GM18517 (cell line): ENCODE measurements at regions not wholly inside any gene's neighbourhood (a gene's known extent, or its start where the extent isn't known, plus 50 kb on each side); places are given as distances from the start of the nearest gene placed in this dataset.

Experiments
- ATAC-seq: cut with Tn5 transposase; IDR thresholded peaks from one replicate; pipeline ENCODE4 v1.9.1; 2021; ENCODE audit warnings: mild to moderate bottlenecking, moderate library complexity; ENCODE audit not compliant: unreplicated experiment

DNA sequence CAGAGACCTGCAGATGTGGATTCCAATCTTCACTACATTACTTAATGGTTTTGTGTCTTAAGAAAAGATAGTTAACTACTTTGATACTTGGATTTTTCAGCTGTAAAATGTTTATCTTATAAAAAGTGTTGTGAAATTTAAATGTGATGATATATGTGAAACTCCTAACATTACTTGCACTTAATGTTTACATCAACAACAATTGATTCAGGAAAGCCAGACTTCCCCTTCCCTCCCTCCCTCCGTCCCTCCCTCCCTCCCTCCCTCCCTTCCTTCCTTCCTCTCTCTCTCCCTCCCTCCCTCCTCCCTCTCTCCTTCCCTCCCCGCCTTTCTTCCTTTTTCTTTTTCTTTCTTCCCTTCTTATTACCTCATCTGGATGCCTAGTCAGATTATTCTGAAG lies 773.9 kb upstream of the FAM98A start:
- no peak for ATAC-seq

- ATAC-seq: no peak
Observed at GRCh38 chr2:34371711-34372110, 772.6 kb upstream of the FAM98A start.

GRCh38 chr2:34368304-34368703 lies 769.2 kb upstream of the FAM98A start:
- no peak for ATAC-seq

GRCh38 chr2:34365932-34366331 lies 766.8 kb upstream of the FAM98A start:
- no peak for ATAC-seq

DNA sequence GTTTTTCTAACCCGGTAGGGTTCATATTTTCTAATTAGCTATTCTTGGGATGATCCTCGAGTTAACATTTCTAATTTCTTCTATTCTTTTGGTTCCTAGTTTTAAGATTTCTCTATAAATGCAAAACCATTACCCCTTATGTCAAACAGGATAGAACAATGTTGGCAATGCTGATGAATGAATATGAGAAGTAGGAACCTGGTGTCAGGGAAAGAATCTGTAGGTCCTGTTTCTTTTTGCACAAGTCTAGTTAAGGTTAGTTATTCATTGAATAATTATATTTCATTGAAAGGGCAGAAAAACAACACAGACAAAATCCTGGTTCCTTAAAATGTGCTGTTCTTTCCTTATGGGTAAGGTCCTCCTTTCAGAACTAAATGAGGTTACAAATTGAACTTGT lies 766.4 kb upstream of the FAM98A start:
- ATAC-seq: no peak

- ATAC-seq: no peak
Observed at GRCh38 chr2:34353509-34354113, 754.5 kb upstream of the FAM98A start.

DNA sequence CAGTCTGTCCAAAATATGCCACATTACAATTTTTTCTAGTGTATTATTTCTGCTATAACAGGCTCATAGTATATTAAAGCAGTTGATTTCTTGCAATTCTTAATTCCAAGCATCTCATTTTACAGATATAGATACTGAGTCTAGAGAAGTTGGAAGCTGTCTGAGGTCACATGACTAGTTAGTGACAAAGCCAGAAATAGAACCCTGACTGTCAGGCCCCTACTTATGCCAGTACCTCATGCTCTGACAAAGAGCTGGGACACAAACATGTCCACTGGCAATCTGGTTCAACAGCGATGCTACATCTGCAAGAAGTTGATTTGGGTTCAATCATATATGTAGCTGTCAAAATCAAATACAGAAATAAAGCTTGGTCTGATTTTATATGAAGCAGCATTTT lies 750.4 kb upstream of the FAM98A start:
- no peak for ATAC-seq

DNA sequence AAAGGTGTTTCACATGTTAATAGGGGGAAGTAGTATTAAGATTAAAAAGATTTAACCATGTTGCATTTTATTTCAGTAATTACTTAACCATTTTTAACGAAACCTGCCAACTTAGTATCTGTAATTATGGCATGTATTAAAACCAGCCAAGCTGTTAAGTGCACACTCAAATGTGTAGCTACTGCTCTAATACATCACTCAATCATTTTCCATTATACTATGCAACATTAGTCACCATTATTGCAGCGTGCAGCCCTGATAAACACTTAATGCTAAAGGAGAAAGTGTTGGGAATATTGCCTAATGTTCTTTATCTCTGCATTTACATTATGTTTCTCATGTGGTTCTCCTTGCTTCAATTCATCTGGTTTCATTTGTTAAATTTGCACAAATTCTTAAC lies 745.9 kb upstream of the FAM98A start:
- ATAC-seq: no peak

DNA sequence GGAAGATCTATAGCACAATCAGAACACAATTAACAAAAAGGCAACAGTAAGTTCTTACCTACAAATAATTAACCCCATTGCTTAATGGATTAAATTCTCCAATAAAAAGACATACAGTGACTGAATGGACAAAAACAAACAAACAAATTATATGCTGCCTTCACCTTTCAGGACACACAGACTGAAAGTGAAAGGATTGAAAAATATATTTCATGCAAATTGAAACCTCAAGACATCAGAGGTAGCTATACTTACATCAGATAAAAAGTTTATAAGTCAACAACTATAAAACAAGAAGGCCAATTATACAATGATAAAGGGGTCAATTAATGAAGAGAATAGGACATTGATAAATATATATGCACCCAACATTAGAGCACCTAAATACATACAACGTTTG lies 741.2 kb upstream of the FAM98A start:
- ATAC-seq: no peak

DNA sequence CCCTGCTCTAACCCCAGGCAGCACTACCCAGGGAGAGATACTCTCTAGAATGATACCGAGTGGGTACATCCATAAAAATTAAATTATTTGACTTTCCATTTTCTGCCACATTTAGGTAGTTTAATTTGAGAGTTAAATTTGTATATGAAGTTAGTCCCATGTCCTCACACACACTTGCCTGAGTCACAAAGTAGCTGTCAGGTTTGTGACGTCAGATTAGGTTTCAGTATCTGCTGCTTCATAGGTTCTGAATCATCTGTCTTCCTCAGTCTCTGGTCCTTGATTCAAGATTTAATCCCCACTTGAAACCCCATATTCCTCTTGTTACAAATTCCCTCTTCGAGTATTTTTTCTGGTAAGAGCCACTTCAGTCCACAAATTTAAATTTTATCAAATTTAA lies 738.6 kb upstream of the FAM98A start:
- no peak for ATAC-seq

- ATAC-seq: no peak
Observed at GRCh38 chr2:34332813-34333212, 733.7 kb upstream of the FAM98A start.

DNA sequence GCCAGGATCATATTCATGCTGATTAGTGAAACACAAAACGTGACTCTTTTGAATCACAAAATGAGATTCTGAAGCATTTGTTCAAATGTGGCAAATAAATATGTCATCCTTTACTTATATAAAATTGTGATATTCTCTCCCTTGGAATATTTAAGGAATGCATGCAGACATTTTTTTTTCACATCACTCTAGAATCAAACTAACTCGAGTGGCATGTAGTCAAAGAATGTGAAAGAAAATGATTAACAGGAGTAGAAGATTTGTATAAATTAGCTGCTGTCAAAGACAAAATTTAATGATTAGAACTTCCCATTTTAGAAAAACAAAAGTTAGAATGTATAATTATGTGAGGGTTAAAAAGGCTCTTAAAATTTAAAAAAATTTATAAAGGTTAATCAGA lies 721.0 kb upstream of the FAM98A start:
- no peak for ATAC-seq

DNA sequence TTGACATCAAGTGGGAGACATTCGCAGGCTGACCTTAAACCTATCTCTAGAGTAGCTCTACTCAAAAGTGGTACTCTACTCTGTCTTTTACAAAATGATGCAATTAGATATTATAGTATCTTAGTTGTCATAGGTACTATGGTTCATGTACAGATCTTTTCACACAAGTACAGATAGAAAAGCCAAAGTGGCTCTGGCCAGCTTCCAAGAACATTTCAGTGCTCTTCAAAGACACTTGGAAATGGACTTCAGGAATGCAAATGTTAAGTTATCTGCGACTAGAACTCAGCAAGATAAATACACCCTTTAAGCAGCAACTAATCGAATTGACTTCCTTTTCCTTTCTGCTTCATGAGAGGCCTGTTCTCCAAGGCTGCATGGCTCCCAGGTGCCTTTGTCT lies 718.7 kb upstream of the FAM98A start:
- ATAC-seq: no peak

DNA sequence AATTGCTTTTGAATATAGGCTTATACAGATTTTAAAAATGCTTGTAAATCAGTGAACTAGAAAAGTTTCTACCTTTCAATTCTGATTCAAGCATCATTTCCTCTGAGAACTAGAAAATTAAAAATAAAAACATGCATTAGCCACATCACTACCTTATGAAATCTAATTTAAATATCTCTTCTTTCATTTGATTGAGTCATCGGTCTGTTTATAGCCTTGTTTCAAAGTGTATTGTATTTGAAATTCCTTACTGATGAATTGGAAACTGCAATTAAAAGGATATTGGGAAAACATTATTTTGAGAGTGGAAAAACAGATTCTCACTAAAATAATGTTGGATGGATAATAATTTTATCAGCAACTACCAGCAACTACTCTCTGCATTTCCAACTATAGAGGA lies 717.7 kb upstream of the FAM98A start:
- no peak for ATAC-seq

GRCh38 chr2:34311816-34312215 lies 712.7 kb upstream of the FAM98A start:
- no peak for ATAC-seq

GRCh38 chr2:34308140-34308539 lies 709.0 kb upstream of the FAM98A start:
- ATAC-seq: no peak

- ATAC-seq: no peak
Observed at GRCh38 chr2:34307636-34308035, 708.5 kb upstream of the FAM98A start.

DNA sequence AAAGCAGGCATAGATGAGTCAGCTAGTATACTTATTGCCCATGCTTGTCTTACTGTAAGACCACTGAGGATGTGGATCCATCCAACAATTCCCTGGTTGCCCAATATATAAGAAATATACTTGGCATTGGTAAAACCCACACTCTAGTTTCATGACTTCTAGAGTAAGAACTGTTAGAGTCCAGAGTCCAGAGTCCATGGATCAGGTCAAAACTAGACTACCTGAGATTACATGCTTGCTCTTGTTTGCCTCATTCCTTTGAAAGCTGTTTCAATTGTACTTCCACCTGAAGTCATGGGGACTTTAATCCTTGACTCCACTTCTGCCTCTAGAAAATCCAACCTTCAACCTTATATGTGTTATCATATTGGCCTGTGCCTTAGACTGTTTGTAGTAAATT lies 707.6 kb upstream of the FAM98A start:
- no peak for ATAC-seq

DNA sequence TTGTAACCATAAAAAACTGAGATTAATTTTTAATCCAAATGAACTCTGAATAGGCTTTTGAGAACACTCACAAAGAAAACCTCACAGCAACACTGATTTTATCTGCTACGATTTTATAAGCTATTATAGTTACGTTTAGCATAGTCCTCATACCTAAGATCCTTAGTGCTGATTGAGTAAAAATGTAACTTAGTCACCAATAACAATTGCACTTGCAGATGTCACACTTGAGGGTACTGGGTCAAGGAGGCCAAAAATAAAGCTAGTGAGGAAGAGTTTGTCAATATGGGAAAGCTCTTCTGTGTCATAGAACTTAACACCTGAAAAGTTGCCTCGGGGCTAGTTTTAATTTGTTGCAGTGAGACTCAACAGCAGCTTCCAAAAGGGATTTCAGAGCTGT lies 706.5 kb upstream of the FAM98A start:
- ATAC-seq: no peak

GRCh38 chr2:34294961-34295360 lies 695.9 kb upstream of the FAM98A start:
- ATAC-seq: no peak

- ATAC-seq: peak; percentile 64
Observed at GRCh38 chr2:34291076-34291475, 692.0 kb upstream of the FAM98A start.

- no peak for ATAC-seq
Observed at GRCh38 chr2:34288016-34288415, 688.9 kb upstream of the FAM98A start.

GRCh38 chr2:34280606-34281005 lies 681.5 kb upstream of the FAM98A start:
- ATAC-seq: no peak
